GM10248 (cell line): ENCODE measurements at regions not wholly inside any gene's neighbourhood (a gene's known extent, or its start where the extent isn't known, plus 50 kb on each side); places are given as distances from the start of the nearest gene placed in this dataset.
A peak's percentile ranks its signal among the peaks of the same experiment; 100 is the strongest.

Experiments
- CTCF ChIA-PET: fragments of 300-600 bp; sonication (Branson Sonifier 250); formaldehyde crosslinking; extraction: SDS; loops from one replicate; lab custom pipeline; 2021; ENCODE audit warnings: antibody characterized with exemption; lab: Yijun Ruan, JAX
- POLR2A ChIA-PET: fragments of 350-650 bp; sonication (Branson Sonifier 250); formaldehyde crosslinking; extraction: SDS; loops from one replicate; lab custom pipeline; 2020; ENCODE audit warnings: antibody characterized with exemption; lab: Yijun Ruan, JAX
- DNase-seq: peaks from one replicate; pipeline ENCODE4 v3.0.0; 2012; ENCODE audit errors: extremely low spot score
- CTCF ChIP-seq: IDR thresholded peaks from 2 replicates; pipeline ENCODE4 v1.5.1; 2012; ENCODE audit warnings: mild to moderate bottlenecking, low read depth; ENCODE audit errors: extremely low read depth, missing control alignments, control extremely low read depth

GRCh38 chr14:106820119-106820518 lies 1293.7 kb downstream of the TMEM121 start:
- ChIA-PET POLR2A (no interaction called here), CTCF (interaction anchor here (1.1 to 4.3 kb wide), 4 partner anchors 11 to 128 kb away, joined by 3 to 196 read pairs (median 28); no protein-coding TSS in a partner anchor)
- no peak for DNase-seq
- no peak for TF ChIP-seq CTCF

- POLR2A ChIA-PET, result no interaction called here
Measured at GRCh38 chr14:106821119-106821518, 1294.7 kb downstream of the TMEM121 start.

GRCh38 chr14:106822905-106823304 lies 1296.5 kb downstream of the TMEM121 start:
- DNase-seq, result no peak
- ChIA-PET POLR2A (no interaction called here), CTCF (interaction anchor here (0.9 to 4.3 kb wide), 19 partner anchors 9 to 202 kb away, joined by 3 to 196 read pairs (median 6); no protein-coding TSS in a partner anchor)
- no peak for TF ChIP-seq CTCF

More at GRCh38 chr14:106821119-106821518, 1294.7 kb downstream of the TMEM121 start:
- DNase-seq, result no peak
- no peak for TF ChIP-seq CTCF
- CTCF ChIA-PET, result interaction anchor here (0.8 to 4.3 kb wide), 7 partner anchors 10 to 129 kb away, joined by 3 to 196 read pairs (median 10); no protein-coding TSS in a partner anchor

- no peak for DNase-seq
- POLR2A ChIA-PET, result no interaction called here
- no peak for TF ChIP-seq CTCF
- CTCF ChIA-PET, result interaction anchor here (0.9 to 4.3 kb wide), 15 partner anchors 8 to 161 kb away, joined by 3 to 196 read pairs (median 7); no protein-coding TSS in a partner anchor
Measured at GRCh38 chr14:106823552-106823951, 1297.2 kb downstream of the TMEM121 start.

- ChIA-PET CTCF (interaction anchor here (1.7 to 7.3 kb wide), 4 partner anchors 18 to 50 kb away, joined by 3 to 541 read pairs (median 119); no protein-coding TSS in a partner anchor), POLR2A (no interaction called here)
- no peak for DNase-seq
- TF ChIP-seq CTCF, result no peak
Measured at GRCh38 chr14:106826833-106827369, 1300.5 kb downstream of the TMEM121 start.

GRCh38 chr14:106831322-106831720 lies 1304.9 kb downstream of the TMEM121 start:
- DNase-seq, result peak; percentile 54
- CTCF ChIA-PET, result interaction anchor here (0.8 to 7.3 kb wide), 54 partner anchors 10 to 1242 kb away, joined by 3 to 541 read pairs (median 8); no protein-coding TSS in a partner anchor
- TF ChIP-seq CTCF, result peak; percentile 92
- POLR2A ChIA-PET, result interaction anchor here (0.9 kb wide), 1 partner anchor 13 kb away, joined by 3 read pairs; no protein-coding TSS in a partner anchor
